ENCODE measurements at regions not wholly inside any gene's neighbourhood (a gene's known extent, or its start where the extent isn't known, plus 50 kb on each side); places are given as distances from the start of the nearest gene placed in this dataset.

DNA sequence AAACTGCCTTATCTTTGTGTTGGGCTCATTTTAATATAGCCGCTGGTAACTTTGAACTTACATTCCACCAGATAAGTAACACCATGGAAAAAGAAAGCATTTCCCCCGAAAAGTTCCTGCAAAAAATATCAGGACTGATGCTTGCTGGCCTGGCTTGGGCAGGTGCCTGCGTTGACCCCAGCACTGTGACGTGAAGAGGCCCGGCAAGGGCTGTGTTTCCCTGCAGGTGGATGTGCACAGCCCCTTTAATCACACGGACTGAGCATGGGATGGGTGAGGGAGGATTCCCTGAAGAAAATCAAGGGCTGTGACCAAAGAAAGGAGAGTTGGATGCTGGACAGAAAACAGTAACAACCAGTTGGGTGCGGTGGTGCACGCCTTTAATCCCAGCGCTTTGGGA is 138.2 kb downstream of the NSG2 start:
- in situ Hi-C loops (cut with MboI; ENCODE audit: low sequenced_read_pairs) = no loop called here
- Histone ChIP-seq H3K4me3 (no peak overlapping the region), H3K4me1 (no peaks in the 10 kb centered on the region), H3K27me3 (ENCODE audit: low read depth) (no peaks in the 10 kb centered on the region), H3K36me3 (replicated peaks) (no peaks in the 10 kb centered on the region), H3K9me3 (no peaks in the 10 kb centered on the region)
- no peak for DNase-seq (ENCODE audit: low spot score in 2 of 2)

DNA sequence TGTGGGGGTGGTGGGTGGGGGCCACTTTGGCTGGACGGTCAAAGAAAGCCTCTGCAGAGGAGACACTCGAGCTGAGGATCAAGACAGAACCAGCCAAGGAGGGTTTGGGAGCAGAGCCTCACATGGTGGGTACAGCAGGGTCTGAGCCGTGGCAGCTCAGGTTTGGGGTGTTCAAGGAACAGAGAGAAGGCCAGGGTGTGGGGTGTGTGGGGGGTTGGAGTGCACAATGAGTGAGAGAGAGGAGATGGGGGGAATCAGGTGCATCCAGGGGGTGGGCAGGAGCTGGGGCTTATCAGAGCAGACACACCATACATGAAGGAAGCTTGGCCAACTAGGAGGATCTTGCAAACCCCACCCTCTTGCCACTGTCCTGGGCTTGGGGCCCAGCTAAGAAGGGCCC is 140.0 kb downstream of the NSG2 start:
- in situ Hi-C loops (cut with MboI; ENCODE audit: low sequenced_read_pairs) = no loop called here
- no peaks in the 10 kb centered on the region for H3K9me3 ChIP-seq
- no peak for DNase-seq (ENCODE audit: low spot score in 2 of 2)
- H3K4me3 ChIP-seq = no peak overlapping the region
- H3K27me3 ChIP-seq (ENCODE audit: low read depth) = no peaks in the 10 kb centered on the region
- no peaks in the 10 kb centered on the region for H3K36me3 ChIP-seq (replicated peaks)
- no peaks in the 10 kb centered on the region for H3K4me1 ChIP-seq

DNA sequence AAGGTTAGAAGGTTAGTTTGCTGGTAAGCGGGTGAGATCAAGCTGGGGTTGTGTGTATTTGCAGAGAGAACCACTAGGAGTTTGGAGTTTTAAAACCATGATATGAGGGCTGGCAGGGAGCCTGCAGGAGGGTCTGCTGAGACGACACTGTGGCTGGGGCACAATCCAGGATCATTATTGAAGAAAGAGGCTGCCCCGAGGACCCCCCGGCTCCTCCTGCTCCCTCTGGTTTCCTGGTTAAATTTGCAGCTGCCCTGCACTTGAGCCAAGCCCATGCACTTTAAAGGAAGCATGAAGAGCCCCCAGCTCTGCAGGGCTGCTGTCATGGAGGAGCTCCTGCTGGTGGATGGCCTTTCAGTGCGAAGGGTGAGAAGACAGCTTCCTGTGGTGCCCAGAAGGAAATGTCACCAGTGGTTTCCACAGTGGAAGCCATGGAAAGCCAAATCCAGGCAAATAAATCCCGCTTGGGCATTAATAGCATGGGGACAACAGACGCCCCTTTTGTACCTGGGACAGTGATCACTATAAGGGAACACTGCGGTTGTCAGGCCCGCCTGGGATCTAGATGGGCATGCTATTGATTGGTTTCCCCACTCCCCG is 140.7 kb downstream of the NSG2 start:
- H3K9me3 ChIP-seq = no peaks in the 10 kb centered on the region
- in situ Hi-C loops (cut with MboI; ENCODE audit: low sequenced_read_pairs) = no loop called here

DNA sequence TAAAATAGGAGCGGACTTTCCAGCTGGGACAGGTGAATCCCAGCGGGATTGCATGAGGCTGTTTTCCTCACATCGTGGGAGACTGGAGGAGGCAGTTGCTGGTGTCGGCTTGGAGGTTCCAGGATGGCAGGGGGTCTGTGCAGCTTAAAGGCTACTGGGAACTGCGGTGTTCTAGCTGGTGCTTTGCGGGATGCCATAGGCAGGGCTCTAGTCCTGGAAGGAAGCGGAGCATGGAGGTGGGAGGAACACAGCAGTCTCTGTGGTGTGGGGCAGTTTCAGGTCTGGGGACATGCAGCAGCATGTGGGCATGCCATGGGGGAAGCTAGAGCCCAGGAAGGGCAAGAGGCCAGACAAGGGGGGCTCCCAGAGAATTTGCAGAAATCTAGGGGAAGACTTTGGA is 141.5 kb downstream of the NSG2 start:
- H3K4me1 ChIP-seq = no peaks in the 10 kb centered on the region
- H3K27me3 ChIP-seq (ENCODE audit: low read depth) = no peaks in the 10 kb centered on the region
- H3K4me3 ChIP-seq = no peak overlapping the region
- in situ Hi-C loops (cut with MboI; ENCODE audit: low sequenced_read_pairs) = no loop called here
- H3K36me3 ChIP-seq (replicated peaks) = no peaks in the 10 kb centered on the region
- H3K9me3 ChIP-seq = no peaks in the 10 kb centered on the region
- no peak for DNase-seq (ENCODE audit: low spot score in 2 of 2)

More for the DNA sequence above, 140.7 kb downstream of the NSG2 start:
- DNase-seq (ENCODE audit: low spot score in 2 of 2) = no peak
- Histone ChIP-seq H3K27me3 (ENCODE audit: low read depth) (no peaks in the 10 kb centered on the region), H3K4me1 (no peaks in the 10 kb centered on the region), H3K36me3 (replicated peaks) (no peaks in the 10 kb centered on the region), H3K4me3 (no peak overlapping the region)

DNA sequence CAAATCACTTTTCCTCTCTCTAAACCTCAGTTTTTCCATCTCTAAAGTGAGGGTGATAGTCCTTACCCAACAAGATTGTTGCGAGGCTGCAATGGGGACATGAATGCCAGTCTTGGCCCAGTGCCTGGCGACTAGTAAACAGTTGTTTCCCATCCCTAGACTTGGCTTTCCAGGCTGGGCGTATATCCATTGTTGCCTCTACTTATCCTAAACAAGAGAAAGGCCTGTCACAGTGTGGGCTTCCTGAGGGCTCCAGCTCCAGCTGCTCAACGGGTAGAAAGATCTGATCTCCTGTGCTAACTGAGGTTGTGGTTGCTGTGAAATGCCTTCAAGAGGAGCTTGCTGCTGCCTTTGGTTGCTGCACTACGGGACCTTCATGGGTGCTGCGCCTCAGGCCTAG is 142.0 kb downstream of the NSG2 start:
- Histone ChIP-seq H3K36me3 (replicated peaks) (no peaks in the 10 kb centered on the region), H3K4me1 (no peaks in the 10 kb centered on the region), H3K4me3 (no peak overlapping the region), H3K9me3 (no peaks in the 10 kb centered on the region), H3K27me3 (ENCODE audit: low read depth) (no peaks in the 10 kb centered on the region)
- no peak for DNase-seq (ENCODE audit: low spot score in 2 of 2)
- in situ Hi-C loops (cut with MboI; ENCODE audit: low sequenced_read_pairs) = no loop called here

DNA sequence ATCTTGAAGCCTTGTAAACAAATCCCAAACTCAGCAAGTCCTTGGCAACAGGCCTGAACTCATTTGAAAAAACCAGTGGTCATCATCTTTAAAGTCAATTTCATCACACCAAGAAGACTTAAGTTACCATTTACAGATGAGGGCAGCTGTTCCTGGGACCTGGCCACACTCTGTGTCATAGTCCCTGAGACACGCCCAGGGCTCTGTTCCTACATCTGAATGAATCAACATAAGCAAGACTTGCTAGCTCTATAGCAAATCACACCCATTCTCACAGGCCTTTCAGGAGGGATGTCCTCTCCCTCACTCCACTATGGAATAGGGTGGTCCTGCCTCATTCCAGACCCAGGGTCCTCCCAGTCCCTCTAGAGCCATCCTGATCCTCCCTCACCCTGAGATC is 142.8 kb downstream of the NSG2 start:
- H3K36me3 ChIP-seq (replicated peaks) = no peaks in the 10 kb centered on the region
- in situ Hi-C loops (cut with MboI; ENCODE audit: low sequenced_read_pairs) = no loop called here
- no peaks in the 10 kb centered on the region for H3K9me3 ChIP-seq
- no peak overlapping the region for H3K4me3 ChIP-seq
- no peaks in the 10 kb centered on the region for H3K4me1 ChIP-seq
- no peak for DNase-seq (ENCODE audit: low spot score in 2 of 2)
- H3K27me3 ChIP-seq (ENCODE audit: low read depth) = no peaks in the 10 kb centered on the region

DNA sequence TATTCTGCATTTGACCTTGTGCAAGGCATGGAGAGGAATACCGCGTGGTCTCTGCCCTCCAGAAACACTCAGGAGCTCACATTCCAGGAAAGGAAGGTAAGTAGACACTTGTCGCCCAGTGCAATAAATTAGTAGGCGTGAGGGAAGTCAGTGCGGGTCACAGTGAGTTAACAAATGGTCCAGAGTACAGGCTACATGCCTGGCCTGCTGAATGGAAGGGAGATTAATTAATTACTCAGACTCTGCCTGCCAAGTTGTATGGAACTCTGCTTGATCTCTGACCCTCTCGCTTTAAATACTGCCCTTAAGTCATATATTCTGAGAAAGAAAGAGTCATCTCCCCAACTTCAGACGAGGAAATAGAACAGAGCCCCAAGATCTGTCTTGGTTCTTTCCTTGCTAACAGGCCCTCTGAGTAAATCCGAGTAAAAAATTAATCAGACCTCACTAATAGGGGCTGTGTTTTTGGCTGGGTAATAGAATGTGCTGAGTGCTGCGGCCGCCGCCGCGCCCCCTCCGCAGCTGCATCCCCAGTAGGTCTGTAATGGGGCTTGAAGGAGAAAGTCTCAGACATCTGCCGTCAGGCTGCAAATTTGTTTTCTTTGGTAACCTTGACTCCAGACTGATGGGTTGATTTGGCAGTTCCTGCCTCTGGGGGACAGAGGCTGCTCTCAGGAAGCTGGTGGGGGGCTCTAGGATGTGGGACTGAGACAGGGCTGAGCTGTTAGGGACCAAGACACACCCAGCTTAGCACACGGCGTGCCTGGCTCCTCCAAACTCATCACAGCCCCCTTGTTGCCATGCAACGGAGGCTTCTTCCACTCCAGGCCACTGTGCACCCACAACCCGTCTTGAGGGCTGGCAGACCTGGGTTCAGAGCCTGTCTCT is 144.4 kb downstream of the NSG2 start:
- in situ Hi-C loops (cut with MboI; ENCODE audit: low sequenced_read_pairs) = no loop called here
- DNase-seq (ENCODE audit: low spot score in 2 of 2) = no peak

DNA sequence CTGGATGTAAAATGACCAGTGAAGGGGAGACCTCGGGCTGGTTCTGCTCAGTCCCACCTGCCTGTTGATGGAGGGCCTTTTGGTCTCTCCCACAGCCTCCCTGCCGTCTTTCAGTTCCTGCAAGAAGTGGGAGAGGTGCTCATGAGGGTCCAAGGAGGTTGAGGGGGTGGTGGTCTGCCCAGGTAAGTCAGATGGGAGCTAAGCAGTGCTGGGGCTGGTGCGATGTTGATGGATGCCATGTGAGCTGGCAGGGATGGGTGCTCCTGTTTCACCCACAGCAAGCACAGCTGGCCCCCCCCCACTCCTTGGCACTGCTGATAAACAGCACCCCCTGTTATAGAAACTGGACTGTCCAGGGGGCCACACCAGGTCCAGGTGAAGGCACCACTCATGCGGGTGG is 145.6 kb downstream of the NSG2 start:
- H3K9me3 ChIP-seq = no peaks in the 10 kb centered on the region
- no peak overlapping the region for H3K4me3 ChIP-seq
- no peak for DNase-seq (ENCODE audit: low spot score in 2 of 2)
- H3K36me3 ChIP-seq (replicated peaks) = no peaks in the 10 kb centered on the region
- no peaks in the 10 kb centered on the region for H3K4me1 ChIP-seq
- in situ Hi-C loops (cut with MboI; ENCODE audit: low sequenced_read_pairs) = no loop called here
- no peaks in the 10 kb centered on the region for H3K27me3 ChIP-seq (ENCODE audit: low read depth)

More for the DNA sequence above, 144.4 kb downstream of the NSG2 start:
- Histone ChIP-seq H3K36me3 (replicated peaks) (no peaks in the 10 kb centered on the region), H3K9me3 (no peaks in the 10 kb centered on the region), H3K27me3 (ENCODE audit: low read depth) (no peaks in the 10 kb centered on the region), H3K4me1 (no peaks in the 10 kb centered on the region), H3K4me3 (no peak overlapping the region)

DNA sequence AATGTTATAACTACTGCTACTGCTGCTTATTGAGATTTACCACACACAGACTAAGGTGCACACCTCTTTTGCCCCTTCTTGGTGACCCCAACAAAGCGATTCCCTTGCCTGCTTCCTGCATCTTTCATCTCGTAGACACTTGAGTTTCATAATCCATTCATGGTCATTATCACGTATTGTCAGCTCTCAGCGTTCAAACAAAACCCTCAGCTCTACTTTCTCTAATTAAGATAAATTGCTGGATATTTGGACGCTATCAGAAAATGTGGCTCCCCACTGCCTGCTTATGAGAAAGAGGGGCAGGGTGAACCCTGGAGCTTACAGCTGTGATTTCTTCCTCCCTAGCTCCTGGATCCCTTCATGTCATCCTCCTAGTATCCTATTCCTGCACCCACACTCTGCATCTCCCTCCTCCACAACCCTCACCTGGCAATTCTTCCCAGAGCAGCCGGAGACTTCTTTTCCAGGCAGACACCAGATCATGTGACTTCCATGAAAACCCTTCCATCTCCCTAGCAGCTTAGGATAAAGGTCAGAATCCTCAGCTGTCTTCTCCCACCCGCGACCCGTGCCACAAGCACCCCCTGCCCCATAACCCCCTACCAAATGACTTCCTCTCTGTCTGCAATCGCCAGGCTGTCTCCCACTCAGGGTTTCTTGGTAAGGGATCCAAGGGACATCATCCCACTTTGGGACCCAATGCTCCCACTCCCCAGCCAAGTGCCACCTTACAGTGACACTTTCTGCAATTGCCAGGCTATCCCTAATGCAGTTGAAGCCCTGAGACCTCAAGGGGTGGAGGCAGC is 146.5 kb downstream of the NSG2 start:
- H3K4me1 ChIP-seq = no peaks in the 10 kb centered on the region
- H3K9me3 ChIP-seq = no peaks in the 10 kb centered on the region
- in situ Hi-C loops (cut with MboI; ENCODE audit: low sequenced_read_pairs) = no loop called here
- no peak overlapping the region for H3K4me3 ChIP-seq
- no peaks in the 10 kb centered on the region for H3K27me3 ChIP-seq (ENCODE audit: low read depth)
- no peaks in the 10 kb centered on the region for H3K36me3 ChIP-seq (replicated peaks)
- no peak for DNase-seq (ENCODE audit: low spot score in 2 of 2)

DNA sequence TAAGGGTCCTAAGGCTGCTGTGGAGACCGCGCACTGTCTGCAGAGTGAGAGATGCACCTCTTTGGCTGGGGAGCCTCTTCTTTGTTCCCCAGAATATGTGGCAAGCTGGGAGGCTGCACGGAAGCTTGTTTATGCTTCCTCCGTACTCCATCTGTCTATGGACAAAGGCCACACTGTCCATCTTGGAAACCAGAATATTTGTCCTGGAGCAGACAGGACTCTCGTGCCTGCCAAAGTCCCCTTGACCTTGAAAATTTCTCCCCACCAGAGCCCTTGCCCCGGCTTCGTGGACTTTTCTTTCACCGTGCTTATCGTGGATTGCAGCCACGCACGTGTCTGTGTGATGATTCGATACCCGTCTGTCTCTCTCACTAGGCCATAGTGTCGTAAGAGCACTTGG is 147.4 kb downstream of the NSG2 start:
- H3K27me3 ChIP-seq (ENCODE audit: low read depth) = no peaks in the 10 kb centered on the region
- in situ Hi-C loops (cut with MboI; ENCODE audit: low sequenced_read_pairs) = no loop called here

DNA sequence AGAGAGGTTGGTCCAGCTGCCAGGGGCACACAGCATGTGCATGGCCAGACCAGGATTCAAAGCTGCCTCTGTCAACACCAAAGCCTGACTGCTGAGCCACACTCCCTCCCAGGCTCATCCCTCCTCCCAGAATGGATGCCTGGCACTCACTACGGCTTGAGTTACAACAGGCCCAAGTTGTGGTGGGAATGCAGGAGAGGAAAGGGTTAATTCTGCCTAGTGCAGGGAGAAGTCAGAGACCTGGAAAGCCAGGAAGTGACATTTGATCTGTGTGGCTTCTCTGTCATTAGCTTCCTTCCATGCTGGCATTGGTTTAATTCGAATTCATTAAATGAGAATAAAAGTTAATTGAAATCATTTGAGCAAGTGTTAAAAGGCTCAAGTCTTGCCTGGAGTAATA is 150.0 kb downstream of the NSG2 start:
- in situ Hi-C loops (cut with MboI; ENCODE audit: low sequenced_read_pairs) = no loop called here
- no peaks in the 10 kb centered on the region for H3K27me3 ChIP-seq (ENCODE audit: low read depth)

More for the DNA sequence above, 147.4 kb downstream of the NSG2 start:
- Histone ChIP-seq H3K4me3 (no peak overlapping the region), H3K9me3 (no peaks in the 10 kb centered on the region), H3K4me1 (no peaks in the 10 kb centered on the region), H3K36me3 (replicated peaks) (no peaks in the 10 kb centered on the region)
- DNase-seq (ENCODE audit: low spot score in 2 of 2) = no peak

DNA sequence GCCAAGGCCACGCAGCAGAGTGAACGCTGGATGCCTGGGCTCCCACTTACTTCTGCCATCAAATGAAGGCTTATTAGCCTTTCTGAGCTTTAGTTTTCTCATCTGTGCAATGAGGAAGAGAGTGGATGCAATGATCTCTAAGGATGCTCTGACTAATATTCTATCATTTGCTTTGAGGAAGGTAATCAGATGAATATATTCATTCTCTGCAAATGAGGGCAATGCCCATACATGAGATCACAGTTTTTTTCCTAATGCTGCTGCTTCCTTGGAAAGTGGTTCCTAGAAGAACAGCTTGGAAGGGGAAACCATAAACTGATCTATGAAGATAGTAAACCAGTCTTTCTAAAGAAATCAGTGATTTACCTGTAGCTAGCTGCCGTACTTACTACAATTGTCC is 152.4 kb downstream of the NSG2 start:
- H3K4me1 ChIP-seq = no peaks in the 10 kb centered on the region
- no peaks in the 10 kb centered on the region for H3K36me3 ChIP-seq (replicated peaks)
- in situ Hi-C loops (cut with MboI; ENCODE audit: low sequenced_read_pairs) = no loop called here
- H3K9me3 ChIP-seq = no peaks in the 10 kb centered on the region
- DNase-seq (ENCODE audit: low spot score in 2 of 2) = no peak
- H3K27me3 ChIP-seq (ENCODE audit: low read depth) = no peaks in the 10 kb centered on the region
- no peak overlapping the region for H3K4me3 ChIP-seq

More for the DNA sequence above, 150.0 kb downstream of the NSG2 start:
- Histone ChIP-seq H3K9me3 (no peaks in the 10 kb centered on the region), H3K4me3 (no peak overlapping the region), H3K36me3 (replicated peaks) (no peaks in the 10 kb centered on the region), H3K4me1 (no peaks in the 10 kb centered on the region)
- no peak for DNase-seq (ENCODE audit: low spot score in 2 of 2)

DNA sequence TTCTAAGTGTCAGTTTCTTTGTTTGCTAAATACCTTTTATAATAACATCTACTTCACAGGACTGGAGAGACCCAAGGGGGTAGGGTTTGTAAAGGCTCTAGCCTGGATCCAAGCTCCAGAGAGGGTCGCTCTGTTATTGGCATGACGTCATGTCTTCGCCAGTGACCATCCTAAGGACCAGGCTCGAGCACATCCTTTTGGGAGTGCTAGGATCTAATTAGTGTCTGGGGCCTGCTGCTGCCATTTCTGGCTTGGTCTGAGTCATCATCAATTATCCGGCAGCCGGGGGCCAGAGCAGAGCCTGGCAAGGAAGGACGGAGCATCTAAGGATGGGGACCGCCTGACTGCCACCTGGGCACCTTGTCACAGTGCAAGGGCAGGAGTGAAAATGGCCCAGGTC is 153.0 kb downstream of the NSG2 start:
- no peak for DNase-seq (ENCODE audit: low spot score in 2 of 2)
- Histone ChIP-seq H3K4me1 (no peaks in the 10 kb centered on the region), H3K4me3 (no peak overlapping the region), H3K9me3 (no peaks in the 10 kb centered on the region), H3K36me3 (replicated peaks) (no peaks in the 10 kb centered on the region), H3K27me3 (ENCODE audit: low read depth) (no peaks in the 10 kb centered on the region)
- in situ Hi-C loops (cut with MboI; ENCODE audit: low sequenced_read_pairs) = no loop called here

DNA sequence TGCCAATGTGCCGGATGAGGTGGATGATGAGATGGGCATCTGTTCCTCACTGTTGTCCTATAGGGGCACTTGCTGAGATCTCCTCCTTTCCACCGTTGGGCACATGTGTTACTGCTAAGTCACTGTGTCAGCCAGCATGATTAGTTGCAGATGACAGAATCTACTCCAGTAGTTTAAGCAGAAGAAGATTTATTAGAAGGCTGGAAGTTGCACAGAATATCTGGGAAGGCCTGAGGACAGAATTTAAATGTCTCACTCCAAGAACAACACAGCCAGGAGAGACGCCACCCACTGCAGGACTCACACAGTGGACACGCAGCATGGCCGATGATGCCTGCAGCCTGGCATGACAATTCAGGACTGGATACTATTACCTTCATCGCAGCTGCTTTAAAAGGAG is 157.5 kb downstream of the NSG2 start:
- in situ Hi-C loops (cut with MboI; ENCODE audit: low sequenced_read_pairs) = no loop called here
- Histone ChIP-seq H3K4me1 (no peaks in the 10 kb centered on the region), H3K4me3 (no peak overlapping the region), H3K9me3 (no peaks in the 10 kb centered on the region), H3K27me3 (ENCODE audit: low read depth) (no peaks in the 10 kb centered on the region), H3K36me3 (replicated peaks) (no peaks in the 10 kb centered on the region)
- DNase-seq (ENCODE audit: low spot score in 2 of 2) = no peak

Data from HAP-1 (cell line).